Panc1 (cell line): ENCODE measurements at regions not wholly inside any gene's neighbourhood (a gene's known extent, or its start where the extent isn't known, plus 50 kb on each side); places are given as distances from the start of the nearest gene placed in this dataset.

Experiments
- ATAC-seq: fragments of 200-7000 bp; cut with Tn5 transposase; 2 replicates; pipeline ENCODE4 v1.9.1; 2020; ENCODE audit warnings: mild to moderate bottlenecking, moderate library complexity
- BruUV-seq: library from RNA; stranded (reverse); fragments of 400-500 nt; replicated peaks from 2 replicates; lab custom pipeline; 2021; lab: Mats Ljungman, UMichigan
- CTCF ChIA-PET: fragments of 300-600 bp; sonication (Branson Sonifier 250); formaldehyde crosslinking; loops from one replicate; lab custom pipeline; 2022; ENCODE audit warnings: antibody characterized with exemption; lab: Charles Lee
- POLR2A ChIA-PET: fragments of 300-600 bp; sonication (Branson Sonifier 250); formaldehyde crosslinking; loops from one replicate; lab custom pipeline; 2022; ENCODE audit warnings: antibody characterized with exemption; lab: Charles Lee
- DNase-seq: peaks from one replicate; pipeline ENCODE4 v3.0.0-alpha.2; 2010; ENCODE audit warnings: low read depth, low spot score
- H3K27ac ChIP-seq: 2 replicates; pipeline ENCODE4 v1.5.1; 2011; ENCODE audit warnings: mild to moderate bottlenecking, low read length, inconsistent platforms
- H3K27me3 ChIP-seq: fragments of 200-500 bp; sonication (Bioruptor generic); 2 replicates; pipeline ENCODE4 v1.6.0; 2014; ENCODE audit warnings: low read length, inconsistent platforms; ENCODE audit not compliant: control insufficient read depth, insufficient read depth
- H3K36me3 ChIP-seq: fragments of 200-500 bp; sonication (Bioruptor generic); 2 replicates; pipeline ENCODE4 v1.5.1; 2014; ENCODE audit warnings: inconsistent platforms, mild to moderate bottlenecking, low read length, moderate library complexity; ENCODE audit not compliant: control insufficient read depth, insufficient read depth
- H3K4me1 ChIP-seq: 2 replicates; pipeline ENCODE4 v1.5.1; 2011; ENCODE audit warnings: inconsistent platforms, mild to moderate bottlenecking, low read length, moderate library complexity; ENCODE audit not compliant: control insufficient read depth, insufficient read depth
- H3K4me3 ChIP-seq, 2 experiments: 2 replicates each; pipeline ENCODE4 v1.5.1; 2011 to 2012; ENCODE audit warnings: low read depth in 2 of 2, low read length in 2 of 2, mild to moderate bottlenecking in 2 of 2, inconsistent platforms in 1 of 2, moderate library complexity in 1 of 2
- H3K9me3 ChIP-seq: fragments of 200-500 bp; sonication (Bioruptor generic); 2 replicates; pipeline ENCODE4 v1.5.1; 2014; ENCODE audit warnings: low read depth, mild to moderate bottlenecking, inconsistent platforms, low read length, moderate library complexity; ENCODE audit not compliant: control insufficient read depth, insufficient read depth
- CTCF ChIP-seq: fragments of 450-650 bp; IDR thresholded peaks from 2 replicates; pipeline ENCODE4 v1.5.1; 2017; ENCODE audit warnings: mild to moderate bottlenecking
- POLR2AphosphoS5 ChIP-seq: IDR thresholded peaks from 2 replicates; pipeline ENCODE4 v1.6.1; 2012; ENCODE audit warnings: mild to moderate bottlenecking, low read depth, low read length, moderate library complexity
- REST ChIP-seq, 2 experiments: IDR thresholded peaks; 2 replicates each; pipeline ENCODE4 v1.6.1; 2011 to 2012; ENCODE audit warnings: low read depth in 2 of 2, control low read depth in 1 of 2, low read length in 1 of 2, mild to moderate bottlenecking in 1 of 2, moderate library complexity in 1 of 2; ENCODE audit not compliant: insufficient read depth in 1 of 2
- SIN3A ChIP-seq: IDR thresholded peaks from 2 replicates; pipeline ENCODE4 v1.6.1; 2012; ENCODE audit warnings: low read depth, mild to moderate bottlenecking, low read length, moderate library complexity, borderline replicate concordance; ENCODE audit not compliant: insufficient read depth
- TCF7L2 ChIP-seq: IDR thresholded peaks from 2 replicates; pipeline ENCODE4 v1.6.1; 2011; ENCODE audit warnings: mild to moderate bottlenecking, low read depth, low read length, inconsistent platforms
- in situ Hi-C: cut with HindIII; loops from 2 replicates; pipeline ENCODE4 v1.10.0; 2016; ENCODE audit warnings: low sequenced_read_pairs, low pct_unique_long_range_greater_than_20kb
- intact Hi-C: fragments of 100-400 bp; cut with micrococcal nuclease; formaldehyde crosslinking; loops from one replicate; pipeline ENCODE4 v1.10.0; 2022; ENCODE audit not compliant: unreplicated experiment

GRCh38 chr18:41144441-41144840 is 810.6 kb upstream of the PIK3C3 start:
- no peak for ATAC-seq
- no peaks in the 10 kb centered on the region for H3K36me3 ChIP-seq
- no peaks in the 10 kb centered on the region for H3K9me3 ChIP-seq
- H3K4me1 ChIP-seq: no peaks in the 10 kb centered on the region
- no peaks in the 10 kb centered on the region for H3K27me3 ChIP-seq
- TF ChIP-seq REST (IDR thresholded peaks at IDR 0.05; ENCODE audit: insufficient read depth in 1 of 2, low read depth in 2 of 2, low read length in 1 of 2) (no peak), SIN3A (no peak), POLR2AphosphoS5 (no peak), CTCF (no peak), TCF7L2 (no peak)
- in situ Hi-C loops (no loop called here), intact Hi-C loops (no loop called here)
- ChIA-PET POLR2A (no interaction called here), CTCF (no interaction called here)
- no peak overlapping the region for H3K27ac ChIP-seq
- no peak overlapping the region for H3K4me3 ChIP-seq
- DNase-seq: no peak
- BruUV-seq: no TSS peak

GRCh38 chr18:41140506-41140905 is 814.5 kb upstream of the PIK3C3 start:
- CTCF ChIA-PET: no interaction called here

More at GRCh38 chr18:41140506-41140905, 814.5 kb upstream of the PIK3C3 start:
- H3K27me3 ChIP-seq: no peaks in the 10 kb centered on the region
- POLR2A ChIA-PET: no interaction called here
- DNase-seq (no peak), ATAC-seq (no peak)
- H3K4me1 ChIP-seq: no peaks in the 10 kb centered on the region
- no peak for TF ChIP-seq REST (IDR thresholded peaks at IDR 0.05; ENCODE audit: insufficient read depth in 1 of 2, low read depth in 2 of 2, low read length in 1 of 2)
- no peak for TF ChIP-seq POLR2AphosphoS5
- TF ChIP-seq TCF7L2: no peak
- TF ChIP-seq CTCF: no peak
- H3K9me3 ChIP-seq: no peaks in the 10 kb centered on the region
- intact Hi-C loops: no loop called here
- H3K27ac ChIP-seq: no peak overlapping the region
- H3K4me3 ChIP-seq: no peak overlapping the region
- no TSS peak for BruUV-seq
- in situ Hi-C loops: no loop called here
- H3K36me3 ChIP-seq: no peaks in the 10 kb centered on the region
